ENCODE measurements at regions not wholly inside any gene's neighbourhood (a gene's known extent, or its start where the extent isn't known, plus 50 kb on each side); places are given as distances from the start of the nearest gene placed in this dataset.

- Mint-ChIP-seq H3K4me1 (ENCODE audit: unreplicated experiment) (peaks cover 29% of the 10 kb centered on the region), H3K27ac (ENCODE audit: unreplicated experiment) (no peak overlapping the region), H3K4me3 (ENCODE audit: unreplicated experiment) (no peak overlapping the region), H3K9me3 (ENCODE audit: unreplicated experiment) (peaks cover 17% of the 10 kb centered on the region), H3K27me3 (ENCODE audit: unreplicated experiment) (no peaks in the 10 kb centered on the region), H3K36me3 (ENCODE audit: unreplicated experiment) (peaks cover 10% of the 10 kb centered on the region)
- no peak for TF ChIP-seq CTCF (IDR thresholded peaks at IDR 0.05)
- DNase-seq (ENCODE audit: extremely low spot score, unreplicated experiment) = no peak
Measured at GRCh38 chr6:113526553-113526952, 330.6 kb upstream of the MARCKS start.

DNA sequence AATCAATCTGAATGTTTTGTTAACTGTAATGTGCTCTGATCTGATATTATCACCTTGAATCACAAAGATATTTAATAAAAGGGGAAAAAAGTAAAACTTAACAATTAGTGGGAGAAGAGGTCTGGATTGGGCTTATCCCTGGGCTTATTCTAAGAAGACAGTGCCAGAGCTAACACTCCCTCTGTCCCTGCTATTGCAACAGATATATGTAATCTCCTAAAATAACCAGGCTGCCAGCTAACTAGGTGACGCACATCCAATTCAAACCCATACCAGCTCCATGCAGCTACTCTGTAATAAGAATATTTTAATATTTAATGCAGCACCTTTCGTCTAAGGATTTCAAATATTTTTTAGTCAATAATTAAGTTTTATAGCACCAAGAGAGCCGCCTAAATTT, 330.1 kb upstream of the MARCKS start:
- H3K27me3 Mint-ChIP-seq (ENCODE audit: unreplicated experiment) = no peaks in the 10 kb centered on the region
- H3K36me3 Mint-ChIP-seq (ENCODE audit: unreplicated experiment) = peaks cover 10% of the 10 kb centered on the region
- no peak for TF ChIP-seq CTCF (IDR thresholded peaks at IDR 0.05)
- H3K27ac Mint-ChIP-seq (ENCODE audit: unreplicated experiment) = no peak overlapping the region
- H3K4me3 Mint-ChIP-seq (ENCODE audit: unreplicated experiment) = no peak overlapping the region
- H3K4me1 Mint-ChIP-seq (ENCODE audit: unreplicated experiment) = peaks cover 26% of the 10 kb centered on the region
- DNase-seq (ENCODE audit: extremely low spot score, unreplicated experiment) = no peak
- peaks cover 17% of the 10 kb centered on the region for H3K9me3 Mint-ChIP-seq (ENCODE audit: unreplicated experiment)

DNA sequence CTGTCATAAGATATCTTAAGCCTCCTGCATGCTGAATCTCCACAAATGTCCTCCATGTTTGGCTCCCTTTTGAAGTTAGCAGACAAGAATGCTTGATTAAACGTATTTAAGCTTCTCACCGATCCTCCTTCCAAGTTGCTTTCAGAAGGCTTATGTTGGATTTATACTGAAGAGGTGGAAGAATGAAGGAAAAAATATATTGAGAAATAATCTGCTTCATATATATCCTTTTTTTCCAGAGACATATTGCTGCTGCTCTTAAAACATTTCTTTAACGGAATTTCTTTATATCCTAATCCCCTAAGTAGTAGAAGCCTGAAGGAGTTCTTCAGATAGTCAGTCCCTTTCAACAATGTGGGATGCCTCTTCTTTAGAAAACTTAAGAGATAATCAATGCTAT, 329.0 kb upstream of the MARCKS start:
- no peaks in the 10 kb centered on the region for H3K27me3 Mint-ChIP-seq (ENCODE audit: unreplicated experiment)
- H3K36me3 Mint-ChIP-seq (ENCODE audit: unreplicated experiment) = peaks cover 10% of the 10 kb centered on the region
- DNase-seq (ENCODE audit: extremely low spot score, unreplicated experiment) = no peak
- H3K27ac Mint-ChIP-seq (ENCODE audit: unreplicated experiment) = no peak overlapping the region
- no peak for TF ChIP-seq CTCF (IDR thresholded peaks at IDR 0.05)
- peaks cover 20% of the 10 kb centered on the region for H3K4me1 Mint-ChIP-seq (ENCODE audit: unreplicated experiment)
- no peak overlapping the region for H3K4me3 Mint-ChIP-seq (ENCODE audit: unreplicated experiment)
- peaks cover 17% of the 10 kb centered on the region for H3K9me3 Mint-ChIP-seq (ENCODE audit: unreplicated experiment)

DNA sequence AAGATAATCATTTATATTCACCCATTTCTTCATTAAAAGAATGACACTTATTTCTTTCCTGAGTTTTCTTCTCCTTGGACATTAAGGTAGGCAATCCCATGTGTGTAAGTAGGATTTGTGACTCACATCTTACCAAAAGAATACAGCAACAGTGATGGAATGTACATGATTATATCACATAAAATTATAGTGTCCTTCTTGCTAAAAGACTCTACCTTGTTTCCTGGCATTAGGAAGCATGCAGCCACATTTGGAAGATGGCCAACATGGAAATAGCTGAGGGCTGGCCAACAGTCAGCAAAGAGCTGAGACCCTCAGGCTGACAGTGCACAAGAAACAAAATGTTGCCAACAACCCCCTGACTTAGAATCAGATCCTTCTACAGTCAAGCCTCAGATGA, 327.9 kb upstream of the MARCKS start:
- H3K27me3 Mint-ChIP-seq (ENCODE audit: unreplicated experiment) = no peaks in the 10 kb centered on the region
- DNase-seq (ENCODE audit: extremely low spot score, unreplicated experiment) = no peak
- no peak overlapping the region for H3K4me3 Mint-ChIP-seq (ENCODE audit: unreplicated experiment)
- no peak for TF ChIP-seq CTCF (IDR thresholded peaks at IDR 0.05)
- H3K36me3 Mint-ChIP-seq (ENCODE audit: unreplicated experiment) = peaks cover 10% of the 10 kb centered on the region
- H3K9me3 Mint-ChIP-seq (ENCODE audit: unreplicated experiment) = peaks cover 17% of the 10 kb centered on the region
- no peak overlapping the region for H3K27ac Mint-ChIP-seq (ENCODE audit: unreplicated experiment)
- H3K4me1 Mint-ChIP-seq (ENCODE audit: unreplicated experiment) = peaks cover 20% of the 10 kb centered on the region

GRCh38 chr6:113529879-113530278, 327.3 kb upstream of the MARCKS start:
- no peaks in the 10 kb centered on the region for H3K27me3 Mint-ChIP-seq (ENCODE audit: unreplicated experiment)
- H3K27ac Mint-ChIP-seq (ENCODE audit: unreplicated experiment) = no peak overlapping the region
- peaks cover 16% of the 10 kb centered on the region for H3K9me3 Mint-ChIP-seq (ENCODE audit: unreplicated experiment)

More at GRCh38 chr6:113529879-113530278, 327.3 kb upstream of the MARCKS start:
- no peak for TF ChIP-seq CTCF (IDR thresholded peaks at IDR 0.05)
- DNase-seq (ENCODE audit: extremely low spot score, unreplicated experiment) = no peak
- H3K4me3 Mint-ChIP-seq (ENCODE audit: unreplicated experiment) = no peak overlapping the region
- H3K4me1 Mint-ChIP-seq (ENCODE audit: unreplicated experiment) = peaks cover 20% of the 10 kb centered on the region
- H3K36me3 Mint-ChIP-seq (ENCODE audit: unreplicated experiment) = peaks cover 10% of the 10 kb centered on the region

Data from osteocyte (in vitro differentiated cells).